A673 (cell line): ENCODE measurements at regions not wholly inside any gene's neighbourhood (a gene's known extent, or its start where the extent isn't known, plus 50 kb on each side); places are given as distances from the start of the nearest gene placed in this dataset.

Experiments used
- EZH2 ChIP-seq: fragments of 200-600 bp; sonication (generic); IDR thresholded peaks from 2 replicates; pipeline ENCODE4 v1.6.1; 2017; ENCODE audit warnings: borderline replicate concordance, low read depth, mild to moderate bottlenecking, mixed read lengths, antibody characterized with exemption, low read length; ENCODE audit not compliant: poor library complexity, severe bottlenecking
- TF ChIP-seq, protein P1 (sequence below): fragments of 300-800, 200-600 bp; sonication (generic); conservative IDR thresholded peaks from 2 replicates; pipeline ENCODE4 v1.5.1; 2017; ENCODE audit warnings: low read depth, mild to moderate bottlenecking, antibody characterized with exemption, low read length, moderate library complexity, mixed read lengths

DNA sequence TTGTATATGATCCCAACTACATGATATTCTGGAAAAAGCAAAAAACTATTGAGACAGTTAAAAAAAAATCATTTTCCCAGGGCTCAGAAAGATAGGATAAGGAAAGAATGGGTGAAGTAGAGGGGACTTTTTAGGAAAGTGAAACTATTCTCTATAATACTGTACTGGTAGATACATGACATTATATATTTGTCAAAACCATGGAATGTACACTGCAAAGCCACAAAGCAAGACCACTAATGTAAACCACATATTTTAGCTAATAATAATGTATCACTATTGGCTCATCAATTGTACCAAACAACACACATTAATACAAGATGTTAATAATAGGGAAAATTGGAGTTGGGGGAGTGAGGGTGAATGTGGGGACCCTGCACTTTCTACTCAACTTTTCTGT is 182.6 kb downstream of the EFNB2 start:
- TF ChIP-seq, protein P1, sequence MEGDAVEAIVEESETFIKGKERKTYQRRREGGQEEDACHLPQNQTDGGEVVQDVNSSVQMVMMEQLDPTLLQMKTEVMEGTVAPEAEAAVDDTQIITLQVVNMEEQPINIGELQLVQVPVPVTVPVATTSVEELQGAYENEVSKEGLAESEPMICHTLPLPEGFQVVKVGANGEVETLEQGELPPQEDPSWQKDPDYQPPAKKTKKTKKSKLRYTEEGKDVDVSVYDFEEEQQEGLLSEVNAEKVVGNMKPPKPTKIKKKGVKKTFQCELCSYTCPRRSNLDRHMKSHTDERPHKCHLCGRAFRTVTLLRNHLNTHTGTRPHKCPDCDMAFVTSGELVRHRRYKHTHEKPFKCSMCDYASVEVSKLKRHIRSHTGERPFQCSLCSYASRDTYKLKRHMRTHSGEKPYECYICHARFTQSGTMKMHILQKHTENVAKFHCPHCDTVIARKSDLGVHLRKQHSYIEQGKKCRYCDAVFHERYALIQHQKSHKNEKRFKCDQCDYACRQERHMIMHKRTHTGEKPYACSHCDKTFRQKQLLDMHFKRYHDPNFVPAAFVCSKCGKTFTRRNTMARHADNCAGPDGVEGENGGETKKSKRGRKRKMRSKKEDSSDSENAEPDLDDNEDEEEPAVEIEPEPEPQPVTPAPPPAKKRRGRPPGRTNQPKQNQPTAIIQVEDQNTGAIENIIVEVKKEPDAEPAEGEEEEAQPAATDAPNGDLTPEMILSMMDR, result no peak
- TF ChIP-seq EZH2, result no peak
